NCI-H510A (cell line): ENCODE measurements at regions not wholly inside any gene's neighbourhood (a gene's known extent, or its start where the extent isn't known, plus 50 kb on each side); places are given as distances from the start of the nearest gene placed in this dataset.

Experiments
- DNase-seq: peaks from one replicate; lab custom pipeline; 2025; lab: John Stamatoyannopoulos, UW

- DNase-seq, result no peak
Observed at GRCh38 chr11:81756864-81757595, 976.6 kb downstream of the FAM181B start.

GRCh38 chr11:81749245-81749644 lies 984.4 kb downstream of the FAM181B start:
- no peak for DNase-seq

GRCh38 chr11:81744336-81745116 lies 989.1 kb downstream of the FAM181B start:
- DNase-seq, result no peak

GRCh38 chr11:81725701-81726100 lies 1008.0 kb downstream of the FAM181B start:
- DNase-seq, result no peak

GRCh38 chr11:81717695-81718094 lies 1016.0 kb downstream of the FAM181B start:
- no peak for DNase-seq

GRCh38 chr11:81707881-81708280 lies 1025.8 kb downstream of the FAM181B start:
- no peak for DNase-seq

GRCh38 chr11:81705283-81705682 lies 1028.4 kb downstream of the FAM181B start:
- no peak for DNase-seq

- no peak for DNase-seq
Observed at GRCh38 chr11:81700076-81700475, 1033.6 kb downstream of the FAM181B start.

- no peak for DNase-seq
Observed at GRCh38 chr11:81687057-81687456, 1046.6 kb downstream of the FAM181B start.

GRCh38 chr11:81674211-81674610 lies 1059.5 kb downstream of the FAM181B start:
- DNase-seq, result no peak

- DNase-seq, result no peak
Observed at GRCh38 chr11:81673001-81673400, 1060.7 kb downstream of the FAM181B start.

GRCh38 chr11:81669935-81670543 lies 1063.6 kb downstream of the FAM181B start:
- DNase-seq, result no peak

GRCh38 chr11:81658722-81659121 lies 1074.9 kb downstream of the FAM181B start:
- no peak for DNase-seq

- DNase-seq, result no peak
Observed at GRCh38 chr11:81655351-81655750, 1078.3 kb downstream of the FAM181B start.

GRCh38 chr11:81647374-81647773 lies 1086.3 kb downstream of the FAM181B start:
- DNase-seq, result no peak

GRCh38 chr11:81644239-81644840 lies 1089.3 kb downstream of the FAM181B start:
- DNase-seq, result peak; percentile 49

GRCh38 chr11:81634483-81634882 lies 1099.2 kb downstream of the FAM181B start:
- no peak for DNase-seq

GRCh38 chr11:81602508-81602907 lies 1131.2 kb downstream of the FAM181B start:
- DNase-seq, result no peak

GRCh38 chr11:81596704-81597103 lies 1137.0 kb downstream of the FAM181B start:
- peak; percentile 3 for DNase-seq

GRCh38 chr11:81585390-81585933 lies 1148.2 kb downstream of the FAM181B start:
- no peak for DNase-seq

- no peak for DNase-seq
Observed at GRCh38 chr11:81579339-81579738, 1154.3 kb downstream of the FAM181B start.

- DNase-seq, result no peak
Observed at GRCh38 chr11:81578571-81578970, 1155.1 kb downstream of the FAM181B start.
